NAMALWA (cell line): ENCODE measurements at regions not wholly inside any gene's neighbourhood (a gene's known extent, or its start where the extent isn't known, plus 50 kb on each side); places are given as distances from the start of the nearest gene placed in this dataset.
"Not testable (repeated sequence)": the region's sequence is repeated elsewhere in the genome, so short reads cannot be mapped to it uniquely, and the experiment has no call there.

Experiments used
- DNase-seq: peaks from one replicate; pipeline ENCODE4 v3.0.0-alpha.2; 2015; ENCODE audit warnings: low spot score

DNA sequence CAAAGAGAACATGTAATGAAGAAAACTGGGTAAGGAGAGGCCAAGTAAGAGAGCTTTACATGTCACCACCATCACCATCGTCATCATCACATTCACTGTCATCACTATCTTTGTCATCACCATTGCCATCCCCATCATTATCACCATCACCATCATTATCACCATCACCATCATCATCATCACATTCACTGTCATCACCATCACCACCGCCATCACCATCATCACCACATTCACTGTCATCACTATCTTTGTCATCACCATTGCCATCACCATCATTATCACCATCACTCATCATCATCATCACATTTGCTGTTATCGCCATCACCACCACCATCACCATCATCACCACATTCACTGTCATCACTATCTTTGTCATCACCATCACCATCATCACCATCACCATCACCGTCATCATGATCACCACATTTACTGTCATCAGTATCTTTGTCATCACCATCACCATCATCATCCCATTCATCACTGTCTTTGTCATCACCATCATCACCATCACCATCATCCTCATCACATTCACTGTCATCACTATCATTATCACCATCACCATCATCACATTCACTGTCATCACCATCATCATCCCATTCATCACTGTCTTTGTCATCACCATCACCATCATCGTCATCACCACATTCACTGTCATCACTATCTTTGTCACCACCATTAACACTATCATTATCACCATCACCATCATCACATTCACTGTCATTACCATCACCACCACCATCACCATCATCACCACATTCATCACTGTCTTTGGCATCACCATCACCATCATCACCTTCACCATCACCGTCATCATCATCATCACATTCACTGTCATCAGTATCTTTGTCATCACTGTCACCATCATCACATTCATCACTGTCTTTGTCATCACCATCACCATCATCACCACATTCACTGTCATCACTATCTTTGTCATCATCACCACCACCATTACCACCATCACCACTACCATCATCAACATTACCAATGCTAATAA lies 172.3 kb downstream of the ERMARD start:
- no peak for DNase-seq

DNA sequence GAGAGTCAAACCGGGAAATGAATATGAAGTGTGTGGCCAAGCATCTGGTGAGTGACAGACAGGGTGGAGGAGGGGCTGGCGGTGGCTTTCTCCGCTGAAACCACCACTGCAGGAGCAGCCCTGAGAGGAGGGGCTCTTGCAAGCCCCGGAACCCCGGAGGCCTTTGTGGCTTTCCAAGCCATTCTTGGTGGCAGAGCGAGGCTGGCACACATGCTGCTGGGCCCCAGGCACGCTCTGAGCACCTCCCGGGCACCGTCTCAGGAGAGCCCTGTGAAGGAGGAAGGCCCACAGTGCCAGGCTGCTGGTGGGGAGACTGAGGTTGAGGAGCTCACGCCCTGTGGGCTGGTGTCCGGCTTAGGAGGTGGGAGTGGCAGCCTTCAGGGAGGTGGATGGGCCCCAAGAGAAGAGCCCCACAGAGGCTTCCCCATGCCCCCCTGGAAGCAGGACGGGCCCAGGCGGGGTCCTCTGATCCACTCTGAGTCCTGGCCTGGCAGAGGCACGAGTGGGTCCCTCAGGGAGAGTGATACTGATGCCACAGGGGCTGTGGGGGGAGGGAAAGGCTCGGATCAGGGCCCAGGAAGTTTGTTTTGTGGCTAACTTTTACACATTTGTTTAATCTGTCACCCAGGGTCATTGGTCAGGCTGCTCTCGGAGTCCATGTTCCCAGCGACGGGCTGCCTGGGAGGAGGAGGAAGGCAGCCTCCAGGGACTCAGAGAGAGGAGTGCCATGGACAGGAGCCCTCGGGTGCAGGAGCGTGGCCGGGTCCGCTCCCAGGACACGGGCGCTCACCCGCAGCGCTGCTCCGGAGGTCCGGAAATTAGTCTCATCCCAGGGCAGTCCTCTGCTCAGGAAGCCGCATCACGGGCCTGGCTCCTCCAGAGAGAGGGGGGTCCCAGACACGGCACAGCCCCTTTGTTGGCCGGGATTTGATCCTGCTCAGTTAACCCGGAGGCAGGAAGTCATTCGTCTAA lies 170.7 kb downstream of the ERMARD start:
- DNase-seq, result no peak

DNA sequence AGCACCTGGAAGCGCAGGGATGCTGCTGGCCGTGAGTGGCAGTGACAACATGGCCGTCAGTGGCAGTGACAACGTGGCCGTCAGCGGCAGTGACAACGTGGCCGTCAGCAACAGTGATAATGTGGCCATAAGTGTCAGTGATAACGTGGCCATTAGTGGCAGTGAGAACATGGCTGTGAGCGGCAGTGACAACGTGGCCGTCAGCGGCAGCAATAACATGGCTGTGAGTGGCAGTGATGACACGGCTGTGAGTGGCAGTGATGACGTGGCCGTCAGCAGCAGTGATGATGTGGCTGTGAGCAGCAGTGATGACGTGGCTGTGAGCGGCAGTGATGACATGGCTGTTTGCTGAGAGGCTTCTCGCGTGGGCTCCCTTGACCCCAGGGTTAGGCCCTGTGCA lies 169.8 kb downstream of the ERMARD start:
- no peak for DNase-seq

DNA sequence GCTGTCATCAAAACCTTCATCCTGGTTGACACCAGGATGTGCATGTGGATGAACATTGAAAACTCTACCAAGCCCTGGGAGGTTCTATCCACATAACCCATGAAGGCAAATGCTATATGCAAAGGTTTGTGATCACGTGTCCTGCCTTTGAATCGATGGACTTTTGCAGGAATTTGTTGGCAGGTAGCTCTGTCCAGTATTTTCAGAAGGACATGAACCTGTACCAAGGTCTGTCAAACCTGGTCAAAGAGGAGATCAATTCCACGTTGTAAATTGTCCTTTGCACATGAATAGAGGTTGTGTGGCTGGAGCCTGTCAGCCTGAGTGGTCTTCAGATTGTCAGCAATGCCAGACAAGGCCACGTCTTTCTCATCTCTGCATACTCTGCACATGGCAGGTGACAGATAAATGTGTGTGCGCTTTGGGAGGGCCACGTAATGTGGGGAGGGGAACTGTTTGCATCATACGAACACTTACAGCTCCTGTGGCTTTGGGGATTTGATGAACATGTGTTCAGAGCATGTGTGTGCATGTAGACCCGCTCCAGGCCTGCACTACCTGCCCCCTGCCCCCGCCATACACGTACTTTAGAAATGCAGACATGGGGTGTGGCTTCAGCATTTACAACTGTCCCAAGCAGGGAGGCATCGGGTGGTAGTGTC lies 169.1 kb downstream of the ERMARD start:
- DNase-seq, result no peak

DNA sequence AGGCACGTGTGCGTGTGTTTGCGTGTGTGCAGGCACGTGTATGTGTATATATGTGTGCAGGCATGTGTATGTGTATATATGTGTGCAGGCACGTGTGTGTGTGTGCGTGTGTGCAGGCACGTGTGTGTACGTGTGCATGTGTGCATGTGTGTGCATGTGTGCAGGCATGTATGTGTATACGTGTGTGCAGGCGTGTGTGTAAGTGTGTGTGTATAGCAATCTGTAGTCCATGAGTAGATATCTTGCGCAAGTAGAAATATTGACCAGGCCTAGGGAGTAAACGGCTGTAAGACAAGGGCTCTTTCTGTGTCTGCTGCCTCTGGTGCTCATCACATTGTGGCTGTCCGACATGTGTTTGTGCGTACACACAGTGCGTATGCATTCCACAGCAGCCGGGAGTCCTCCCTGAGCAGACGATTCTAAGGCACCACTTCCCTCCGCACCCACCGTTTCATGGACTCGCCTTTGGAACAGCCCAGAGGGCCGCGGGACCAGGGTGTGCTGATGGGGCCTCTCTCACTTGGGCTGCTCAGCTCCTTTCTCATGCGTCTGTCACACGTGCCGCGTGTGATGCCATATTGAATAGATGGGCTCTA lies 167.6 kb downstream of the ERMARD start:
- DNase-seq, result no peak

DNA sequence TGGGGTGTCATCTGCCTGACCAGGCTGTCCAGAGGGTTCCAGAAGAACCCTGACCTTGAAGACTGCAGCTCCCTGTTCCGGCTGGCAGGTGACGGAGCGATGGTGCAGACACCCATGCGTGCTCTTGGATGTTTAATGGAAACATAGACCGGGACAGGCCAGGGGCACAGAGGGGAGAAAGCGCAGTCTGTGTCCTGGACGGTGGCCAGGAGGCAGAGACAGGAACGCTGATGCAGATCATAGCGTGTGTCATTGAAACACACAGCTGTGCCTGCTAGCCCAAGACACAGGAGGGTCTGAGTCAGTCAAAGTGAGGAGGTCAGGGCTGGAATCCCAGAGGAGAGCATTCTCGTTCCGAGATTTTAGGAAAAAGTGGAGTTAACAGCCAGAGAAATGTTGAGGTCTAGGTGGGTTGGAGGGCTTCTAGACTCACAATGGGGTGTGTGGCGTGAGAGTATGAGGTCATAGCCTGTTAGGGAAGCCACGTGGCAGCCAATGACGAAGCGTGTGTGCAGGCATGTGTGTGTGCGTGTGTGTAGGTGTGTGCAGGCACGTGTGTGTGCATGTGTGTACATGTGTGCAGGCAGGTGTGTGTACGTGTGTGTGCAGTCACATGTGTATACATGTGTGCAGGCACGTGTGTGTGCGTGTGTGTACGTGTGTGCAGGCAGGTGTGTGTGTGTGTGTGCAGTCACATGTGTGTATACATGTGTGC lies 167.0 kb downstream of the ERMARD start:
- DNase-seq, result no peak

DNA sequence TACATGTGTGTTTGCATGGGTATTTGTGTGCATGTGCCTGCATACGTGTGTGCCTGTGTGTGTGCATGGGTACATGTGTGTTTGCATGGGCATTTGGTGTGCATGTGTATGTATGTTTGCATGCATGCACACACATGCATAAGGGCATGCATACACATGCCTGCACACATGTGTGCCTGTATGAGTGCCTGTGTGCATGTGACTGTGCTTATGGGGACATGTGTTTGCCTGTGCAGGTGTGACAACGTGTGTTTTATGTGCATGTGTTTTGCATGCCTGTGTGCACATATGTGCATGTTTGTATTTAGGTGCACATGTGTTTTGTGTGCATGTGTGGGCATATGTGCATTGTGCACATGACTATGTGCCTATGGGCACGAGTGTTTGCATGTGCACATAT lies 165.7 kb downstream of the ERMARD start:
- DNase-seq, result no peak

DNA sequence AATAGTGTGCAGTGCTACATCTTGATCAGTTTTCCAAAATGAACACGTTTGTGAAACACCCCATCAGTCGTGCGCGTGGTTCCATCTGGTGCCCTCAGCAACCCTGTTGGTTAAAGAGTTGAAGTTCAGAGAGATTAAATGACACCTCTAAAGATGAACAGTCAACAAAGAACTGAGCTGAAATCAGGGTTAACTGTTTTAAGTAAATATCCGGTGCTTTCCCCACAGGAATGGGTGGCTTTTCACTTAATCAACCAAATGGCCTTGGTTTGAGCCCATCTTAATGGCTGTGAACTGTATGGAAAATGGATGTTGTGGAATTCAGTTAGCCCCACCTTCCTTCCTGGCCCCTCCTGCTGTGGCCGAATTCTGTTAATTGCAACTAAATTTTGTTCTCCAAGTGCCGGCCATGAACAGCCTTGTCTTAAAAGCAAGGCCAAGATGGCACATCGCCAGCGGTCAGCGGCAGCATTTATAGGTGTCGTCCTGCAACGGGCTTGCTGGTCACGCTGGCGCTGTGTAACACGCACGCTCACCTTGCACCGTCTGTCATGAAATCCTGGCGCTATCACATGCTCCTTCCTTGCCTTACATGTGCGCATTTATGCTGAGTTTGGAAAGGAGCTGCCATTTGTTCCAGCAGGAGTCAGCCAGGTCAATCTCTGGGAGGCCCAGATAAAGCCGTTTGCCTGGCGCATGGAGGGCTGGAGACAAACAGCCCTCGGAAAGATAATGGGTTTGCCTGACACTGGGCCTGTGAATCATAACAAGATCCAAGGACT lies 164.5 kb downstream of the ERMARD start:
- DNase-seq, result no peak

DNA sequence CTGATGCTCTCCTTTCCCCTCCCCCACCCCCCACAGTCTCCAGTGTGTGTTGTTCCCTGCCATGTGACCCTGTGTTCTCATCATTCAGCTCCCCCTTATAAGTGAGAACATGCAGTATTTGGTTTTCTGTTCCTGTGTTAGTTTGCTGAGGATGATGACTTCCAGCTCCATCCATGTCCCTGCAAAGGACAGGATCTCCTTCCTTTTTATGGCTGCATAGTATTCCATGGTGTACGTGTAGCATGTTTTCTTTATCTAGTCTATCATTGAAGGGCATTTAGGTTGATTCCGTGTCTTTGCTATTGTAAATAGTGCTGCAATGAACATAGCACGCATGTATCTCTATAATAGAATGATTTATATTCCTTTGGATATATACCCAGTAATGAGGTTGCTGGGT lies 162.3 kb downstream of the ERMARD start:
- DNase-seq, result not testable (repeated sequence)

DNA sequence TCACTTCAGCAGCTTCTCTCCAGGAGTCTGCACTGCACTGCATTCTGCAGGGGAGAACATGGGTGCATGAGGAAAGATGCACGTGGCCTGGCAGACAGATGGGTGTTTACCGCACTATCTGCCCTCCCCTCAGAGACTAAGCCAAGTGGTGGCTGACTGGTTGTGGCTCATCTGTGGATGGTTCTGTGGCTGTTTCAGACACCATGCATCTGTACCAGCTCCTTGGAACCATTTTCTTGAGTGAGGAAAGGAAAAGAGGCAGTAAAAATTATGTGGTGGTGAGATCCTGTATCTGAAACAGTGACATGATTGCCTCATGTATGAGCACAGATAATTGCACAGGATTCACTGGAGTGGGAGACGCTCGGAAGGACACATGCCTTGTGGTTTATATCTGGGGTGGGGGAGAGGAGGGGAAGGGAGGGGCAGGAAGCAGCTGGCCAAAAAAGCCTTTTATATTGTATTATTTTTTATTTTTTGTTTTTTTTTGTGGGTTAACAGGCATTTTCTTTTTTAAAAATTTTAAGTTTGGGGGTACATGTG lies 161.7 kb downstream of the ERMARD start:
- DNase-seq, result no peak

DNA sequence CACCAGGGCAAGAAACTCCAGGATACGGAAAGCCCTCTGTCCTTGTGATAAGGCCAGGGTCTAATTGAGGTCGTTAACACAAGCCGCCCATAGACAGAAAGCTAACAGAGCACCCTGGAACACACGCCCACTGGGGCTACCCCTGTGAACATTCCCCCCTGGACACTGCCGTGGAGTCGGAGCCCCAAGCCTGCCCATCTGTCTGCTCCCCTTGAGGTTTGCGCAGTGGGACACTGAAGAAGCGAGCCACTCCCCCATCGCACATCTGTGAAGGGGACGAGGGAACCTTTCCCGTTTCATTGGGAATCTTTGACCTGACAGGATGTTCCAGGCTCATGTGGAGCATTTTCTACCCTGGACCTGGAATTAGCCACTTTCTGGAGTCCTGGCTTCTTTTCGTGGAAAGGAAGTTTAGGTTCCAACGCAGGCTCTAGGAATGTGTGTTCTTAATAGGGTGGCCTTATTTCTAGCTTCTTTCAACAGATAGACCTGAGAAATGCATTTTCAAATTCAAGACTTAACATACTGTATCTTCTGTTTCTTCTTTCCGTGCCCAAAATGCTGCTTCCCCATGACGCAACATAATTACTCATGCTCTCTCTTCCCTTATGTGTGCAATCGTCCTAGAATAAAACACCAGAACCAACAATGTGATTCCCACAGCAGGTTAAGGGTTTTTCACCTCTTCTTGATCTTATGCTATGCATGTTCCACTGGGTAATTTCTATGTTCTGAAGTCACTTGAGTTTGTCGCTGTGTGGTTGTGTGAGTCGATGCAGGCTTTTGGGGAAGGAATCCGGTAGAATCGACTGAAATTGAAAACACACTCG lies 161.1 kb downstream of the ERMARD start:
- DNase-seq, result no peak

DNA sequence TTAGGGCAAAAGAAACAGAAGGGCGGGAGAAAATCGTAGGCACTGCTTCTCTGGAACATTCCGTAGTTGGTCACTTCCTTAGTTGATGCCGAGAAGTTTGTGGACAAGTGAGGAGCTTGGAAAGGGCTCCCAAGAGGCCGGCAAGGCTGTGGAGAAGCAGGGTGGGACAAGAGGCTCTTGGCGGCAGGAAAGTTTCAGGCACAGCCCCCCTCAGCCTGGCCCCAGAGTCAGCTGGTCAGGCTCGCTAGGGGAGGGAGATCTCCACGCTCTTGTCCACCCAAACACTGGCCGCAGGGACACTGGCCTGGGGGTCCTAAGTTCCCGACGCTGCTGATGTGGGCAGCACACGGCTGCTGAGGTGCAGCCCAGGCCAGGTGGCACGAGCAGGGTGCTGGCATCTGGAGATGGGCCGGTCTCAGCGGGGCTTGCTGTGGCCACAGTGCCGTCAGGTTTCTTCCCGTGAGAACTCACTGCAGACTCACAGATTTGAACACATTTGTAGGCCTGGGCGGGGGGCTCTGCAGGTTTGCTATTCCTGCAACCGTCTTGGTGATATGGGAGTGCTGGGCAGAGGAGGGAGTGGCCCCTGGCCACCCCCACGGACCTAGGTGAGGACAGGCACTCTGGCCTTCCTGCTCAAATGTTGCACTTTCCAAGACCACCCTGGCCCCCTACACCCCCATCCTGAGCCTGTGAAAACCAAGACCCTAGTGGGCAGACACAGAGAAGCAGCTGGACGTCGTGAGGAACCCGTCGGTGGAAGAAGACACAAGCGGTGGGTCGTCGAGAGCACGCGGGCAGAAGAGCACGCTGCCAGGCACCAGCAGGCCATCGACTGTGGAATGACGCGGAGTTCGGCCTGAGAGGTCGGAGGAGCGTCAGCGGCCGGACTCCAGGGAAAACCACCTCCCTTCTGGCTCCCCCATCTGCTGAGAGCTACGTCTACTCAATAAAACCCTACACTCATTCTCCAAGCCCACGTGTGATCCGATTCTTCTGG lies 160.1 kb downstream of the ERMARD start:
- no peak for DNase-seq

DNA sequence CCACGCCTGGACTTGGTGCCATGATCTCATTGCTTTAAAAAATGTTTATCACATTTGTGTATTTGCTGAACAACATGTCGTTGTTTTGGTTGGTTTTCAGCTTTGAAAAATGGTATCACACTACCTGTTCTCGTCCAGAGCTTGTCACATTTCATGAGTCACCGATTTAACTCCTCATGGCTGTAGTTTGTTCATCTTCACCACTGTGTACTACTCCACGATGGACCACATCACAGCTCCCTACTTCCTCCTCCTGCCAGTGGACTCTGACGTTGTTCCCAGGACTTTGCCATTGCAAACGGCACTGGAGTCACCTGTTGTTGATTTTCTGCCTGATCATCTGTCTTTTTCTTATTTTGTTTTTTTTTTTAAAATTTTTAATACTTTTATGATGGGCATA lies 157.7 kb downstream of the ERMARD start:
- DNase-seq, result no peak

DNA sequence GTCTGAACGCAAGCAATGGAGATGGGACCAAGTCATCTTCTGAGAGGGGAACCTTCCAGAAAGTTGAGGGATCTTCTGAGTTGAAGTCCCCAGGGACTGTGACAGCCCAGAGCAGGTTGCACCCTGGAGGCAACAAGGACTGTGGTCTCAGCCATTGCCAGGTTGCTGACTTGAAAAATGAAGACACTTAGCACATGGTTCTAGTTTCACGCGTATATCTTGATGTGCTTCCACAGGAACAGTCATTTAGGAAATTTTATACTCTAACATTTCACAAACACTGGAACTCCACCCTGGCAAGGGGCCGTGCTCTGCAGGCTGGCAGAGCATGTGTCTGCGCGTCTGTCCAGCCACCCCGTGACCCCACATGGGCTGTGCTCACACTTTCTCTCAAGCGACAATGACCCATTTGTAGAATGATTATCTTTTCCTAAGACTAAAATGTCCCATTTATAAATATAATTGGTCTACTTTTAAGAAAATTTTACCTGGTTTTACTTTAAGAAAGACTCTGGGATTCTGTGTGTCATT lies 157.0 kb downstream of the ERMARD start:
- no peak for DNase-seq

DNA sequence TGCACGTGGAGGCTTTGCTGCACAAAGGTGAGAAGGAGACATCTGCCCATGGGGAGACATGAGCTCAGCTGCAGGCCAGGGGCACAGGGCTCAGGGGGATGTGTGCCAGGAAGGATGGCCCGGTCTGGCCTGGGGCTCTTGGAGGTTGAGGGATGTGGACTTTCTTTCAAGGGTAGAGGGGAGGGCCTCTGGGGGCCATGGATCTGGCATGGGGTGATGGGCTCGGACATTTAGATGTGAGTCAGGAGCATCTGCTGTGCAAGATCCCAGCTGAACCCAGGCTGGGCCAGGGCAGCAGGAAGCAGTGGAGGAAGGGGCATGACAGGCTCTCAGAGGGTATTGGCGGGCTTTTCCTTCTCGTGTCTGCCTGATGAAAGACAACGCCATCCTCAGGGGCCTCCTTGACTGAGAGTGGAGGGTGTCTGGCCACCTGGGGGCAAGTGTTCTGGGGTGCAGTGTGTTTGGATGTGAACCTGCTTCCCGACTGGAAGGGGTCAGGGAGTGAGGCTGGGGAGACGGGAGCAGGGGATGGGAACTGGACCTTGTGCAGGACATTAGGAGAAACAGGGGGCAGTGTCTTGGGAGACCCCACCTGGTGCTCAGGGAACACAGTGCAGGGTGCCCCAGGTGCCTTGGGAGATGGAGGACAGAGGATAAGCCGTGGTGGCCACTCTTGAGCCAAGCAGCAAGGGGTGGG lies 156.1 kb downstream of the ERMARD start:
- no peak for DNase-seq

DNA sequence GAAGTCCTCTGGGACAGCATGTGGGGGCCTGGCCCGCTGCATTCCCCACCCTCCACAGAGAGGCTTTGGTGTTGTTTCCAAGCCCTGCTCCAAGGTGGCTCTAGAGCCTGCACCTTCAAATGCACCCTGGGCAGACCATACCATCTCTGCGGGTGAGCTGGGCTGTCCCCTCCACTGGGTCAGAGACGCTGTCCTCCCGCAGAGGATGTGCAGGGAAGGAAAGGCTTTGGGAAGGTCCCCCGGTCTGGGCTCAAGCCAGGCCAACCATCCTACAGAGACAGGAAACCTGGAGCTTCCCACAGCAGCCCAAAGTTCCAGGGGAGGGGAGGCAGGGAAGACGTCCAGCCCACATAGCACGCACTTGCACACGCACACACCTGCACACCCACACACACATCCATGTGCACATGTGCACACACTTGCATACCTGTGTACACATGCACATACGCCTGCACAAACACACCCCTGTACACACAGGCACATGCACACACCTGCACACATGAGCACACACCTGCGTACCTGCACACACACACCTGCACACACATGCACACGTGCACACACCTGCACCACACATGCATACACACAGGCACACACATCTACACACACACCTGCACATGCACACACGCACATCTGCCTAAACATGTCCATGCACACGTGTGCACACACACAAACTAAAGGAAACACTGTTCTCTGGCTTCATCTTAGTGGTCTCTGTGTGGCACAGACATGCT lies 155.4 kb downstream of the ERMARD start:
- DNase-seq, result no peak
